ENCODE measurements at regions not wholly inside any gene's neighbourhood (a gene's known extent, or its start where the extent isn't known, plus 50 kb on each side); places are given as distances from the start of the nearest gene placed in this dataset.

DNA sequence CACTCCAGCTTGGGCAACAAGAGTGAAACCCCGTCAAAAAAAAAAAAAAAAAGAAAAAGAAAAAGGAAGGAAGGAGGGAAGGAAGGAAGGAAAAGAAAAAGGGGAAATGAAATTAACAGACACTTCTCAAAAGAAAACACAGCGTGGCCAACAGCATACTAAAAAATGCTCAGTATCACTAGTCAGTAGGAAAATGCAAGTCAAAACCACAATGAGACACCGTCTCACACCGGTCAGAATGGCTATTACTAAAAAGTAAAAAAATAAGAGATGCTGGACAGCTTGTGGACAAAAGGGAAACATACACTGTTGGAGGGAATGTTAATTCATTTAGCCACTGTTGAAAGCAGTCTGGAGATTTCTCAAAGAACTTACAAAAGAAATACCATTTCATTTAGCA, 369.5 kb upstream of the BRINP3 start:
- TF ChIP-seq, protein P1, sequence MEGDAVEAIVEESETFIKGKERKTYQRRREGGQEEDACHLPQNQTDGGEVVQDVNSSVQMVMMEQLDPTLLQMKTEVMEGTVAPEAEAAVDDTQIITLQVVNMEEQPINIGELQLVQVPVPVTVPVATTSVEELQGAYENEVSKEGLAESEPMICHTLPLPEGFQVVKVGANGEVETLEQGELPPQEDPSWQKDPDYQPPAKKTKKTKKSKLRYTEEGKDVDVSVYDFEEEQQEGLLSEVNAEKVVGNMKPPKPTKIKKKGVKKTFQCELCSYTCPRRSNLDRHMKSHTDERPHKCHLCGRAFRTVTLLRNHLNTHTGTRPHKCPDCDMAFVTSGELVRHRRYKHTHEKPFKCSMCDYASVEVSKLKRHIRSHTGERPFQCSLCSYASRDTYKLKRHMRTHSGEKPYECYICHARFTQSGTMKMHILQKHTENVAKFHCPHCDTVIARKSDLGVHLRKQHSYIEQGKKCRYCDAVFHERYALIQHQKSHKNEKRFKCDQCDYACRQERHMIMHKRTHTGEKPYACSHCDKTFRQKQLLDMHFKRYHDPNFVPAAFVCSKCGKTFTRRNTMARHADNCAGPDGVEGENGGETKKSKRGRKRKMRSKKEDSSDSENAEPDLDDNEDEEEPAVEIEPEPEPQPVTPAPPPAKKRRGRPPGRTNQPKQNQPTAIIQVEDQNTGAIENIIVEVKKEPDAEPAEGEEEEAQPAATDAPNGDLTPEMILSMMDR (conservative IDR thresholded peaks at IDR 0.05 in 1 of 2, IDR thresholded peaks at IDR 0.05 in 1 of 2; ENCODE audit: low read depth in 1 of 2, low read length in 2 of 2) = no peak
- TF ChIP-seq EZH2 (IDR thresholded peaks at IDR 0.05; ENCODE audit: low read length, missing control alignments) = no peak

Data from fibroblast of lung (primary cell).